ENCODE measurements at regions not wholly inside any gene's neighbourhood (a gene's known extent, or its start where the extent isn't known, plus 50 kb on each side); places are given as distances from the start of the nearest gene placed in this dataset.

- H3K36me3 ChIP-seq (ENCODE audit: control insufficient read depth, insufficient read depth, low read length) = no peaks in the 10 kb centered on the region
- H3K9me3 ChIP-seq (ENCODE audit: control insufficient read depth, insufficient read depth, low read length) = no peaks in the 10 kb centered on the region
- H3K27me3 ChIP-seq (ENCODE audit: control insufficient read depth, insufficient read depth, low read length) = no peaks in the 10 kb centered on the region
- no peak overlapping the region for H3K9ac ChIP-seq (ENCODE audit: low read depth, low read length)
- no peak overlapping the region for H3K4me3 ChIP-seq (ENCODE audit: low read depth, low read length)
- peaks cover 7% of the 10 kb centered on the region for H3K4me1 ChIP-seq (ENCODE audit: control insufficient read depth, insufficient read depth, low read length)
These were observed 241.7 kb upstream of the NR4A3 start for GRCh38 chr9:99579964-99580363.

- Histone ChIP-seq H3K9ac (ENCODE audit: low read depth, low read length) (no peak overlapping the region), H3K9me3 (ENCODE audit: control insufficient read depth, insufficient read depth, low read length) (no peaks in the 10 kb centered on the region), H3K27me3 (ENCODE audit: control insufficient read depth, insufficient read depth, low read length) (no peaks in the 10 kb centered on the region), H3K4me1 (ENCODE audit: control insufficient read depth, insufficient read depth, low read length) (no peaks in the 10 kb centered on the region), H3K36me3 (ENCODE audit: control insufficient read depth, insufficient read depth, low read length) (no peaks in the 10 kb centered on the region), H3K4me3 (ENCODE audit: low read depth, low read length) (no peak overlapping the region)
These were observed 238.9 kb upstream of the NR4A3 start for GRCh38 chr9:99582814-99583213.

- no peak overlapping the region for H3K4me3 ChIP-seq (ENCODE audit: low read depth, low read length)
- no peaks in the 10 kb centered on the region for H3K36me3 ChIP-seq (ENCODE audit: control insufficient read depth, insufficient read depth, low read length)
- no peaks in the 10 kb centered on the region for H3K27me3 ChIP-seq (ENCODE audit: control insufficient read depth, insufficient read depth, low read length)
- no peaks in the 10 kb centered on the region for H3K9me3 ChIP-seq (ENCODE audit: control insufficient read depth, insufficient read depth, low read length)
- peaks cover 3% of the 10 kb centered on the region for H3K4me1 ChIP-seq (ENCODE audit: control insufficient read depth, insufficient read depth, low read length)
- H3K9ac ChIP-seq (ENCODE audit: low read depth, low read length) = no peak overlapping the region
These were observed 233.4 kb upstream of the NR4A3 start for GRCh38 chr9:99588299-99588698.

- Histone ChIP-seq H3K27me3 (ENCODE audit: control insufficient read depth, insufficient read depth, low read length) (no peaks in the 10 kb centered on the region), H3K4me3 (ENCODE audit: low read depth, low read length) (no peak overlapping the region)
These were observed 232.9 kb upstream of the NR4A3 start for GRCh38 chr9:99588747-99589146.

GRCh38 chr9:99590410-99590809, 231.3 kb upstream of the NR4A3 start:
- no peaks in the 10 kb centered on the region for H3K9me3 ChIP-seq (ENCODE audit: control insufficient read depth, insufficient read depth, low read length)
- H3K4me3 ChIP-seq (ENCODE audit: low read depth, low read length) = no peak overlapping the region
- H3K9ac ChIP-seq (ENCODE audit: low read depth, low read length) = no peak overlapping the region
- peaks cover 3% of the 10 kb centered on the region for H3K4me1 ChIP-seq (ENCODE audit: control insufficient read depth, insufficient read depth, low read length)
- no peaks in the 10 kb centered on the region for H3K27me3 ChIP-seq (ENCODE audit: control insufficient read depth, insufficient read depth, low read length)
- no peaks in the 10 kb centered on the region for H3K36me3 ChIP-seq (ENCODE audit: control insufficient read depth, insufficient read depth, low read length)

More at GRCh38 chr9:99588747-99589146, 232.9 kb upstream of the NR4A3 start:
- no peak overlapping the region for H3K9ac ChIP-seq (ENCODE audit: low read depth, low read length)
- H3K9me3 ChIP-seq (ENCODE audit: control insufficient read depth, insufficient read depth, low read length) = no peaks in the 10 kb centered on the region
- peaks cover 3% of the 10 kb centered on the region for H3K4me1 ChIP-seq (ENCODE audit: control insufficient read depth, insufficient read depth, low read length)
- no peaks in the 10 kb centered on the region for H3K36me3 ChIP-seq (ENCODE audit: control insufficient read depth, insufficient read depth, low read length)

- Histone ChIP-seq H3K4me1 (ENCODE audit: control insufficient read depth, insufficient read depth, low read length) (peaks cover 3% of the 10 kb centered on the region), H3K27me3 (ENCODE audit: control insufficient read depth, insufficient read depth, low read length) (no peaks in the 10 kb centered on the region), H3K9ac (ENCODE audit: low read depth, low read length) (no peak overlapping the region), H3K36me3 (ENCODE audit: control insufficient read depth, insufficient read depth, low read length) (no peaks in the 10 kb centered on the region), H3K9me3 (ENCODE audit: control insufficient read depth, insufficient read depth, low read length) (no peaks in the 10 kb centered on the region), H3K4me3 (ENCODE audit: low read depth, low read length) (no peak overlapping the region)
These were observed 230.8 kb upstream of the NR4A3 start for GRCh38 chr9:99590840-99591239.

- no peaks in the 10 kb centered on the region for H3K36me3 ChIP-seq (ENCODE audit: control insufficient read depth, insufficient read depth, low read length)
- no peak overlapping the region for H3K9ac ChIP-seq (ENCODE audit: low read depth, low read length)
- no peaks in the 10 kb centered on the region for H3K27me3 ChIP-seq (ENCODE audit: control insufficient read depth, insufficient read depth, low read length)
- H3K9me3 ChIP-seq (ENCODE audit: control insufficient read depth, insufficient read depth, low read length) = no peaks in the 10 kb centered on the region
- H3K4me1 ChIP-seq (ENCODE audit: control insufficient read depth, insufficient read depth, low read length) = peaks cover 3% of the 10 kb centered on the region
- no peak overlapping the region for H3K4me3 ChIP-seq (ENCODE audit: low read depth, low read length)
These were observed 229.9 kb upstream of the NR4A3 start for GRCh38 chr9:99591770-99592169.

GRCh38 chr9:99592834-99593574, 228.7 kb upstream of the NR4A3 start:
- no peaks in the 10 kb centered on the region for H3K9me3 ChIP-seq (ENCODE audit: control insufficient read depth, insufficient read depth, low read length)
- H3K4me1 ChIP-seq (ENCODE audit: control insufficient read depth, insufficient read depth, low read length) = peaks cover 3% of the 10 kb centered on the region
- H3K9ac ChIP-seq (ENCODE audit: low read depth, low read length) = no peak overlapping the region
- H3K36me3 ChIP-seq (ENCODE audit: control insufficient read depth, insufficient read depth, low read length) = no peaks in the 10 kb centered on the region
- H3K4me3 ChIP-seq (ENCODE audit: low read depth, low read length) = no peak overlapping the region
- no peaks in the 10 kb centered on the region for H3K27me3 ChIP-seq (ENCODE audit: control insufficient read depth, insufficient read depth, low read length)

GRCh38 chr9:99593610-99594009, 228.1 kb upstream of the NR4A3 start:
- Histone ChIP-seq H3K27me3 (ENCODE audit: control insufficient read depth, insufficient read depth, low read length) (no peaks in the 10 kb centered on the region), H3K4me1 (ENCODE audit: control insufficient read depth, insufficient read depth, low read length) (peaks cover 3% of the 10 kb centered on the region), H3K9me3 (ENCODE audit: control insufficient read depth, insufficient read depth, low read length) (no peaks in the 10 kb centered on the region), H3K36me3 (ENCODE audit: control insufficient read depth, insufficient read depth, low read length) (no peaks in the 10 kb centered on the region), H3K9ac (ENCODE audit: low read depth, low read length) (no peak overlapping the region), H3K4me3 (ENCODE audit: low read depth, low read length) (no peak overlapping the region)

GRCh38 chr9:99594056-99594780, 227.5 kb upstream of the NR4A3 start:
- no peaks in the 10 kb centered on the region for H3K27me3 ChIP-seq (ENCODE audit: control insufficient read depth, insufficient read depth, low read length)
- no peak overlapping the region for H3K9ac ChIP-seq (ENCODE audit: low read depth, low read length)
- peaks cover 3% of the 10 kb centered on the region for H3K4me1 ChIP-seq (ENCODE audit: control insufficient read depth, insufficient read depth, low read length)
- no peak overlapping the region for H3K4me3 ChIP-seq (ENCODE audit: low read depth, low read length)
- H3K9me3 ChIP-seq (ENCODE audit: control insufficient read depth, insufficient read depth, low read length) = no peaks in the 10 kb centered on the region
- no peaks in the 10 kb centered on the region for H3K36me3 ChIP-seq (ENCODE audit: control insufficient read depth, insufficient read depth, low read length)

- H3K27me3 ChIP-seq (ENCODE audit: control insufficient read depth, insufficient read depth, low read length) = no peaks in the 10 kb centered on the region
- H3K36me3 ChIP-seq (ENCODE audit: control insufficient read depth, insufficient read depth, low read length) = no peaks in the 10 kb centered on the region
- no peaks in the 10 kb centered on the region for H3K9me3 ChIP-seq (ENCODE audit: control insufficient read depth, insufficient read depth, low read length)
- peaks cover 1% of the 10 kb centered on the region for H3K4me1 ChIP-seq (ENCODE audit: control insufficient read depth, insufficient read depth, low read length)
- H3K9ac ChIP-seq (ENCODE audit: low read depth, low read length) = no peak overlapping the region
- H3K4me3 ChIP-seq (ENCODE audit: low read depth, low read length) = no peak overlapping the region
These were observed 225.9 kb upstream of the NR4A3 start for GRCh38 chr9:99595796-99596195.

- Histone ChIP-seq H3K36me3 (ENCODE audit: control insufficient read depth, insufficient read depth, low read length) (no peaks in the 10 kb centered on the region), H3K27me3 (ENCODE audit: control insufficient read depth, insufficient read depth, low read length) (peaks cover 32% of the 10 kb centered on the region), H3K9ac (ENCODE audit: low read depth, low read length) (no peak overlapping the region), H3K9me3 (ENCODE audit: control insufficient read depth, insufficient read depth, low read length) (no peaks in the 10 kb centered on the region), H3K4me3 (ENCODE audit: low read depth, low read length) (no peak overlapping the region), H3K4me1 (ENCODE audit: control insufficient read depth, insufficient read depth, low read length) (peaks cover 9% of the 10 kb centered on the region)
These were observed 220.0 kb upstream of the NR4A3 start for GRCh38 chr9:99601571-99602111.
